SU-DHL-6 (cell line): ENCODE measurements at regions not wholly inside any gene's neighbourhood (a gene's known extent, or its start where the extent isn't known, plus 50 kb on each side); places are given as distances from the start of the nearest gene placed in this dataset.

ENCODE experiments used
- H2AFZ ChIP-seq: fragments of 200-600 bp; sonication (generic); 2 replicates; pipeline ENCODE4 v1.6.1; 2014; ENCODE audit warnings: low read depth, mild to moderate bottlenecking, moderate library complexity, mixed read lengths, antibody characterized with exemption, low read length; ENCODE audit not compliant: severe bottlenecking
- H3F3A ChIP-seq: fragments of 200-600 bp; shearing (Covaris generic); 2 replicates; pipeline ENCODE4 v1.6.0; 2016; ENCODE audit warnings: antibody characterized with exemption, mild to moderate bottlenecking; ENCODE audit not compliant: insufficient read depth
- H3K27ac ChIP-seq: fragments of 200-600 bp; sonication (generic); 2 replicates; pipeline ENCODE4 v1.5.1; 2016; ENCODE audit warnings: low read depth, mild to moderate bottlenecking, low read length, moderate library complexity, mixed read lengths
- H3K27me3 ChIP-seq: fragments of 200-600 bp; sonication (generic), shearing (Covaris generic); 2 replicates; pipeline ENCODE4 v1.6.0; 2014; ENCODE audit warnings: mild to moderate bottlenecking, low read length
- H3K36me3 ChIP-seq: fragments of 200-600 bp; sonication (generic); 2 replicates; pipeline ENCODE4 v1.6.1; 2014; ENCODE audit warnings: mild to moderate bottlenecking, low read length, mixed read lengths
- H3K4me2 ChIP-seq: fragments of 300-600, 200-600 bp; shearing (Covaris generic), sonication (generic); 2 replicates; pipeline ENCODE4 v1.6.0; 2014; ENCODE audit warnings: low read length, low read depth, mild to moderate bottlenecking; ENCODE audit not compliant: poor library complexity, severe bottlenecking
- H3K4me3 ChIP-seq: fragments of 200-600 bp; sonication (generic); 2 replicates; pipeline ENCODE4 v1.5.1; 2014; ENCODE audit warnings: antibody characterized with exemption, low read length, mild to moderate bottlenecking, mixed read lengths; ENCODE audit not compliant: insufficient read depth, poor library complexity, severe bottlenecking
- H3K79me2 ChIP-seq: fragments of 200-600 bp; sonication (generic); 2 replicates; pipeline ENCODE4 v1.6.1; 2014; ENCODE audit warnings: mild to moderate bottlenecking, low read length, moderate library complexity; ENCODE audit not compliant: insufficient read depth
- H3K9ac ChIP-seq: fragments of 200-600 bp; sonication (generic); 2 replicates; pipeline ENCODE4 v1.7.0; 2014; ENCODE audit warnings: mild to moderate bottlenecking, low read length
- H3K9me2 ChIP-seq: fragments of 200-600 bp; sonication (generic); replicated peaks from 2 replicates; pipeline ENCODE4 v1.6.1; 2014; ENCODE audit warnings: low read length; ENCODE audit not compliant: insufficient read depth
- H3K9me3 ChIP-seq: fragments of 200-600 bp; sonication (generic); 2 replicates; pipeline ENCODE4 v1.6.1; 2014; ENCODE audit warnings: low read length, mixed read lengths; ENCODE audit not compliant: insufficient read depth
- H4K20me1 ChIP-seq: fragments of 200-600 bp; sonication (generic); 2 replicates; pipeline ENCODE4 v1.6.1; 2014; ENCODE audit warnings: low read depth, mild to moderate bottlenecking, antibody characterized with exemption, low read length, moderate library complexity, mixed read lengths
- CTCF ChIP-seq: fragments of 200-600 bp; sonication (generic); IDR thresholded peaks from one replicate; pipeline ENCODE4 v1.5.1; 2017; ENCODE audit warnings: antibody characterized with exemption, mild to moderate bottlenecking, low read length, moderate library complexity; ENCODE audit not compliant: insufficient read depth, poor library complexity, severe bottlenecking
- EZH2phosphoT487 ChIP-seq: fragments of 200-600 bp; sonication (generic), shearing (Covaris generic); conservative IDR thresholded peaks from 2 replicates; pipeline ENCODE4 v1.6.1; 2018; ENCODE audit warnings: mild to moderate bottlenecking, antibody characterized with exemption, low read length, moderate library complexity, mixed read lengths

GRCh38 chr4:14180166-14180565 lies 552.6 kb upstream of the BOD1L1 start:
- Histone ChIP-seq H3K4me3 (no peak overlapping the region), H3K27me3 (no peaks in the 10 kb centered on the region), H3K9ac (no peak overlapping the region), H3K9me2 (no peaks in the 10 kb centered on the region), H3K27ac (no peak overlapping the region), H3F3A (no peaks in the 10 kb centered on the region), H2AFZ (no peak overlapping the region), H3K9me3 (no peaks in the 10 kb centered on the region), H3K4me2 (no peak overlapping the region), H3K36me3 (no peaks in the 10 kb centered on the region), H3K79me2 (no peaks in the 10 kb centered on the region), H4K20me1 (no peaks in the 10 kb centered on the region)
- no peak for TF ChIP-seq EZH2phosphoT487
- no peak for TF ChIP-seq CTCF

- no peaks in the 10 kb centered on the region for H3K9me2 ChIP-seq
- H3K9ac ChIP-seq, result no peak overlapping the region
- no peak overlapping the region for H3K4me3 ChIP-seq
- H4K20me1 ChIP-seq, result no peaks in the 10 kb centered on the region
- H3K9me3 ChIP-seq, result no peaks in the 10 kb centered on the region
- H3K36me3 ChIP-seq, result no peaks in the 10 kb centered on the region
- no peak overlapping the region for H2AFZ ChIP-seq
- no peak overlapping the region for H3K4me2 ChIP-seq
- no peak overlapping the region for H3K27ac ChIP-seq
- no peaks in the 10 kb centered on the region for H3K79me2 ChIP-seq
- no peaks in the 10 kb centered on the region for H3F3A ChIP-seq
- no peak for TF ChIP-seq CTCF
- TF ChIP-seq EZH2phosphoT487, result no peak
- H3K27me3 ChIP-seq, result no peaks in the 10 kb centered on the region
Observed at GRCh38 chr4:14180983-14181601, 553.6 kb upstream of the BOD1L1 start.

- H3K27me3 ChIP-seq, result no peaks in the 10 kb centered on the region
- H3K36me3 ChIP-seq, result no peaks in the 10 kb centered on the region
- no peaks in the 10 kb centered on the region for H4K20me1 ChIP-seq
- no peaks in the 10 kb centered on the region for H3K9me3 ChIP-seq
- H3K4me2 ChIP-seq, result no peak overlapping the region
- H3K27ac ChIP-seq, result no peak overlapping the region
- no peaks in the 10 kb centered on the region for H3F3A ChIP-seq
- no peak overlapping the region for H2AFZ ChIP-seq
- no peak overlapping the region for H3K9ac ChIP-seq
- H3K4me3 ChIP-seq, result no peak overlapping the region
- TF ChIP-seq EZH2phosphoT487, result no peak
- TF ChIP-seq CTCF, result no peak
- H3K9me2 ChIP-seq, result no peaks in the 10 kb centered on the region
- H3K79me2 ChIP-seq, result no peaks in the 10 kb centered on the region
Observed at GRCh38 chr4:14182148-14182547, 554.6 kb upstream of the BOD1L1 start.

GRCh38 chr4:14184265-14184664 lies 556.7 kb upstream of the BOD1L1 start:
- TF ChIP-seq EZH2phosphoT487, result no peak
- TF ChIP-seq CTCF, result no peak
- Histone ChIP-seq H3K9me3 (no peaks in the 10 kb centered on the region), H3K79me2 (no peaks in the 10 kb centered on the region), H3K4me3 (no peak overlapping the region), H3F3A (no peaks in the 10 kb centered on the region), H4K20me1 (no peaks in the 10 kb centered on the region), H3K9me2 (no peaks in the 10 kb centered on the region), H3K9ac (no peak overlapping the region), H3K4me2 (no peak overlapping the region), H2AFZ (no peak overlapping the region), H3K27ac (no peak overlapping the region), H3K27me3 (no peaks in the 10 kb centered on the region), H3K36me3 (no peaks in the 10 kb centered on the region)
